HAP-1 (cell line): ENCODE measurements at regions not wholly inside any gene's neighbourhood (a gene's known extent, or its start where the extent isn't known, plus 50 kb on each side); places are given as distances from the start of the nearest gene placed in this dataset.

ENCODE experiments used
- DNase-seq, 2 experiments: peaks; one replicate each; pipeline ENCODE4 v3.0.0-alpha.2; 2016 to 2020; ENCODE audit warnings: low spot score in 2 of 2
- H3K27me3 ChIP-seq: fragments of 250-450 bp; sonication (Bioruptor Pico); 2 replicates; pipeline ENCODE4 v1.5.1; 2020; ENCODE audit warnings: low read depth, mild to moderate bottlenecking, moderate library complexity
- H3K36me3 ChIP-seq: fragments of 250-450 bp; sonication (Bioruptor Pico); replicated peaks from 2 replicates; pipeline ENCODE4 v1.5.1; 2020; ENCODE audit warnings: mild to moderate bottlenecking
- H3K4me1 ChIP-seq: fragments of 250-450 bp; sonication (Bioruptor Pico); 2 replicates; pipeline ENCODE4 v1.5.1; 2020; ENCODE audit warnings: mild to moderate bottlenecking
- H3K4me3 ChIP-seq: fragments of 250-450 bp; sonication (Bioruptor Pico); 2 replicates; pipeline ENCODE4 v1.5.1; 2020; ENCODE audit warnings: mild to moderate bottlenecking, moderate library complexity
- H3K9me3 ChIP-seq: fragments of 250-450 bp; sonication (Bioruptor Pico); 2 replicates; pipeline ENCODE4 v1.5.1; 2020; ENCODE audit warnings: mild to moderate bottlenecking, moderate library complexity
- in situ Hi-C: fragments of 300-500 bp; cut with MboI; formaldehyde crosslinking; loops from 3 replicates; pipeline ENCODE4 v1.14.3; 2020; ENCODE audit warnings: low sequenced_read_pairs, inconsistent platforms, mixed read lengths

- in situ Hi-C loops = no loop called here
- Histone ChIP-seq H3K4me3 (no peak overlapping the region), H3K27me3 (no peaks in the 10 kb centered on the region), H3K4me1 (no peaks in the 10 kb centered on the region), H3K9me3 (no peaks in the 10 kb centered on the region), H3K36me3 (no peaks in the 10 kb centered on the region)
- DNase-seq = no peak
These were observed 270.7 kb upstream of the MIR17HG start for GRCh38 chr13:91076830-91077229.

- DNase-seq = peak in 1 of 2 experiments; percentile 12
- in situ Hi-C loops = no loop called here
- no peaks in the 10 kb centered on the region for H3K36me3 ChIP-seq
- no peak overlapping the region for H3K4me3 ChIP-seq
- no peaks in the 10 kb centered on the region for H3K4me1 ChIP-seq
- H3K27me3 ChIP-seq = peaks cover 5% of the 10 kb centered on the region; the same call in 1 of the 2 replicates
- H3K9me3 ChIP-seq = no peaks in the 10 kb centered on the region
These were observed 269.3 kb upstream of the MIR17HG start for GRCh38 chr13:91078093-91078679.

- in situ Hi-C loops = no loop called here
- H3K4me1 ChIP-seq = no peaks in the 10 kb centered on the region
- peaks cover 5% of the 10 kb centered on the region; the same call in 1 of the 2 replicates for H3K27me3 ChIP-seq
- H3K4me3 ChIP-seq = no peak overlapping the region
- no peaks in the 10 kb centered on the region for H3K36me3 ChIP-seq
- H3K9me3 ChIP-seq = no peaks in the 10 kb centered on the region
- no peak for DNase-seq
These were observed 268.3 kb upstream of the MIR17HG start for GRCh38 chr13:91079176-91079575.

- Histone ChIP-seq H3K9me3 (no peaks in the 10 kb centered on the region), H3K4me1 (no peaks in the 10 kb centered on the region), H3K27me3 (peaks cover 5% of the 10 kb centered on the region; the same call in 1 of the 2 replicates), H3K4me3 (no peak overlapping the region), H3K36me3 (no peaks in the 10 kb centered on the region)
- no peak for DNase-seq
- in situ Hi-C loops = no loop called here
These were observed 262.4 kb upstream of the MIR17HG start for GRCh38 chr13:91085127-91085526.

- in situ Hi-C loops = no loop called here
- no peak for DNase-seq
- Histone ChIP-seq H3K36me3 (no peaks in the 10 kb centered on the region), H3K9me3 (no peaks in the 10 kb centered on the region), H3K27me3 (peaks cover 5% of the 10 kb centered on the region; the same call in 1 of the 2 replicates), H3K4me3 (no peak overlapping the region), H3K4me1 (no peaks in the 10 kb centered on the region)
These were observed 260.4 kb upstream of the MIR17HG start for GRCh38 chr13:91086936-91087716.

GRCh38 chr13:91097269-91097668 is 250.2 kb upstream of the MIR17HG start:
- H3K27me3 ChIP-seq = no peaks in the 10 kb centered on the region
- H3K36me3 ChIP-seq = no peaks in the 10 kb centered on the region
- H3K4me1 ChIP-seq = no peaks in the 10 kb centered on the region
- no peak overlapping the region for H3K4me3 ChIP-seq
- H3K9me3 ChIP-seq = no peaks in the 10 kb centered on the region
- DNase-seq = no peak
- in situ Hi-C loops = no loop called here

GRCh38 chr13:91099877-91100276 is 247.6 kb upstream of the MIR17HG start:
- in situ Hi-C loops = no loop called here
- Histone ChIP-seq H3K36me3 (no peaks in the 10 kb centered on the region), H3K27me3 (no peaks in the 10 kb centered on the region), H3K4me3 (no peak overlapping the region), H3K4me1 (no peaks in the 10 kb centered on the region), H3K9me3 (no peaks in the 10 kb centered on the region)
- no peak for DNase-seq

- Histone ChIP-seq H3K9me3 (no peaks in the 10 kb centered on the region), H3K4me1 (no peaks in the 10 kb centered on the region), H3K27me3 (no peaks in the 10 kb centered on the region), H3K4me3 (no peak overlapping the region), H3K36me3 (no peaks in the 10 kb centered on the region)
- in situ Hi-C loops = no loop called here
- no peak for DNase-seq
These were observed 246.5 kb upstream of the MIR17HG start for GRCh38 chr13:91100944-91101343.

GRCh38 chr13:91101381-91101780 is 246.1 kb upstream of the MIR17HG start:
- no peak for DNase-seq
- Histone ChIP-seq H3K27me3 (no peaks in the 10 kb centered on the region), H3K4me1 (no peaks in the 10 kb centered on the region), H3K9me3 (no peaks in the 10 kb centered on the region), H3K4me3 (no peak overlapping the region), H3K36me3 (no peaks in the 10 kb centered on the region)
- in situ Hi-C loops = no loop called here

- Histone ChIP-seq H3K36me3 (no peaks in the 10 kb centered on the region), H3K27me3 (no peaks in the 10 kb centered on the region), H3K9me3 (no peaks in the 10 kb centered on the region), H3K4me3 (no peak overlapping the region), H3K4me1 (no peaks in the 10 kb centered on the region)
- DNase-seq = no peak
- in situ Hi-C loops = no loop called here
These were observed 242.2 kb upstream of the MIR17HG start for GRCh38 chr13:91105270-91105669.

GRCh38 chr13:91106565-91106964 is 240.9 kb upstream of the MIR17HG start:
- in situ Hi-C loops = no loop called here
- no peak for DNase-seq
- no peaks in the 10 kb centered on the region for H3K9me3 ChIP-seq

GRCh38 chr13:91108315-91108714 is 239.2 kb upstream of the MIR17HG start:
- no peaks in the 10 kb centered on the region for H3K27me3 ChIP-seq
- DNase-seq = no peak
- in situ Hi-C loops = no loop called here

More at GRCh38 chr13:91106565-91106964, 240.9 kb upstream of the MIR17HG start:
- Histone ChIP-seq H3K4me3 (no peak overlapping the region), H3K27me3 (no peaks in the 10 kb centered on the region), H3K4me1 (no peaks in the 10 kb centered on the region), H3K36me3 (no peaks in the 10 kb centered on the region)

GRCh38 chr13:91111476-91112200 is 235.8 kb upstream of the MIR17HG start:
- H3K27me3 ChIP-seq = no peaks in the 10 kb centered on the region
- no peaks in the 10 kb centered on the region for H3K36me3 ChIP-seq
- H3K4me3 ChIP-seq = no peak overlapping the region
- no peaks in the 10 kb centered on the region for H3K4me1 ChIP-seq
- in situ Hi-C loops = no loop called here
- no peak for DNase-seq
- no peaks in the 10 kb centered on the region for H3K9me3 ChIP-seq

More at GRCh38 chr13:91108315-91108714, 239.2 kb upstream of the MIR17HG start:
- Histone ChIP-seq H3K36me3 (no peaks in the 10 kb centered on the region), H3K4me3 (no peak overlapping the region), H3K9me3 (no peaks in the 10 kb centered on the region), H3K4me1 (no peaks in the 10 kb centered on the region)
